KMS-11 (cell line): ENCODE measurements at regions not wholly inside any gene's neighbourhood (a gene's known extent, or its start where the extent isn't known, plus 50 kb on each side); places are given as distances from the start of the nearest gene placed in this dataset.

ENCODE experiments used
- H2AFZ ChIP-seq: fragments of 200-600 bp; sonication (generic); 2 replicates; pipeline ENCODE4 v1.6.1; 2016; ENCODE audit warnings: antibody characterized with exemption, mixed run types, low read depth
- H3K27ac ChIP-seq: fragments of 200-600 bp; sonication (generic); 2 replicates; pipeline ENCODE4 v1.6.1; 2016; ENCODE audit warnings: mild to moderate bottlenecking, mixed run types
- H3K27me3 ChIP-seq: fragments of 200-600 bp; sonication (generic); 2 replicates; pipeline ENCODE4 v1.6.1; 2017; ENCODE audit warnings: mild to moderate bottlenecking, low read depth, mixed run types, moderate library complexity; ENCODE audit not compliant: insufficient read depth
- H3K36me3 ChIP-seq: fragments of 200-600 bp; sonication (generic); 2 replicates; pipeline ENCODE4 v1.6.1; 2017; ENCODE audit warnings: mild to moderate bottlenecking, mixed run types; ENCODE audit not compliant: insufficient read depth
- H3K4me1 ChIP-seq: fragments of 200-600 bp; sonication (generic); 2 replicates; pipeline ENCODE4 v1.6.1; 2016; ENCODE audit warnings: mild to moderate bottlenecking, low read depth, mixed run types; ENCODE audit not compliant: poor library complexity, severe bottlenecking
- H3K4me2 ChIP-seq: fragments of 200-600 bp; sonication (generic); 2 replicates; pipeline ENCODE4 v1.7.0; 2016; ENCODE audit warnings: mild to moderate bottlenecking, mixed run types
- H3K4me3 ChIP-seq: fragments of 200-600 bp; sonication (generic); IDR thresholded peaks from 2 replicates; pipeline ENCODE4 v1.6.1; 2017; ENCODE audit warnings: low read depth, low read length, mixed read lengths; ENCODE audit not compliant: insufficient read depth
- H3K79me2 ChIP-seq: fragments of 200-600 bp; sonication (generic); 2 replicates; pipeline ENCODE4 v1.6.1; 2016; ENCODE audit warnings: low read depth, mixed run types; ENCODE audit not compliant: insufficient read depth
- H3K9ac ChIP-seq: fragments of 200-600 bp; sonication (generic); 2 replicates; pipeline ENCODE4 v1.6.1; 2016; ENCODE audit warnings: mild to moderate bottlenecking, mixed run types
- H4K20me1 ChIP-seq: fragments of 200-600 bp; sonication (generic); 2 replicates; pipeline ENCODE4 v1.6.1; 2016; ENCODE audit warnings: mild to moderate bottlenecking, mixed run types; ENCODE audit not compliant: insufficient read depth
- TF ChIP-seq, protein P1 (sequence below): fragments of 200-600 bp; sonication (generic); conservative IDR thresholded peaks from 2 replicates; pipeline ENCODE4 v1.6.1; 2017; ENCODE audit warnings: low read depth, mild to moderate bottlenecking, antibody characterized with exemption, low read length, moderate library complexity, mixed read lengths

DNA sequence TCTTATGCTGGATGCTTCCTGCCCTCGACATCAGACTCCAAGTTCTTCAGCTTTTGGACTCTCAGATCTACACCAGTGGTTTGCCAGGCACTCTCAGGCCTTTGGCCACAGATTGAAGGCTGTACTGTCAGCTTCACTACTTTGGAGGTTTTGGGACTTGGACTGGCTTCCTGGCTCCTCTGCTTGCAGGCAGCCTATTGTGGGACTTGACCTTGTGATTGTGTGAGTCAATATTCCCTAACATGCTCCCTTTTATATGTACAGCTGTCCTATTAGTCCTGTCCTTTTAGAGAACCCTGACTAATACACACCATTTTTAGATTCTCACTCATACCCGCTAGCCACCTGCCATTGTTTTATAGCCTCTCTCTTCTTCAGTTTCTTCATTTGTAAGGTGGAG, 382.1 kb upstream of the TSHZ2 start:
- Histone ChIP-seq H3K4me1 (no peaks in the 10 kb centered on the region), H3K36me3 (no peaks in the 10 kb centered on the region), H2AFZ (no peak overlapping the region), H3K79me2 (no peaks in the 10 kb centered on the region), H3K27ac (no peak overlapping the region), H3K9ac (no peak overlapping the region), H3K27me3 (no peaks in the 10 kb centered on the region), H3K4me3 (no peak overlapping the region), H3K4me2 (no peak overlapping the region), H4K20me1 (no peaks in the 10 kb centered on the region)
- TF ChIP-seq, protein P1, sequence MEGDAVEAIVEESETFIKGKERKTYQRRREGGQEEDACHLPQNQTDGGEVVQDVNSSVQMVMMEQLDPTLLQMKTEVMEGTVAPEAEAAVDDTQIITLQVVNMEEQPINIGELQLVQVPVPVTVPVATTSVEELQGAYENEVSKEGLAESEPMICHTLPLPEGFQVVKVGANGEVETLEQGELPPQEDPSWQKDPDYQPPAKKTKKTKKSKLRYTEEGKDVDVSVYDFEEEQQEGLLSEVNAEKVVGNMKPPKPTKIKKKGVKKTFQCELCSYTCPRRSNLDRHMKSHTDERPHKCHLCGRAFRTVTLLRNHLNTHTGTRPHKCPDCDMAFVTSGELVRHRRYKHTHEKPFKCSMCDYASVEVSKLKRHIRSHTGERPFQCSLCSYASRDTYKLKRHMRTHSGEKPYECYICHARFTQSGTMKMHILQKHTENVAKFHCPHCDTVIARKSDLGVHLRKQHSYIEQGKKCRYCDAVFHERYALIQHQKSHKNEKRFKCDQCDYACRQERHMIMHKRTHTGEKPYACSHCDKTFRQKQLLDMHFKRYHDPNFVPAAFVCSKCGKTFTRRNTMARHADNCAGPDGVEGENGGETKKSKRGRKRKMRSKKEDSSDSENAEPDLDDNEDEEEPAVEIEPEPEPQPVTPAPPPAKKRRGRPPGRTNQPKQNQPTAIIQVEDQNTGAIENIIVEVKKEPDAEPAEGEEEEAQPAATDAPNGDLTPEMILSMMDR, result no peak

DNA sequence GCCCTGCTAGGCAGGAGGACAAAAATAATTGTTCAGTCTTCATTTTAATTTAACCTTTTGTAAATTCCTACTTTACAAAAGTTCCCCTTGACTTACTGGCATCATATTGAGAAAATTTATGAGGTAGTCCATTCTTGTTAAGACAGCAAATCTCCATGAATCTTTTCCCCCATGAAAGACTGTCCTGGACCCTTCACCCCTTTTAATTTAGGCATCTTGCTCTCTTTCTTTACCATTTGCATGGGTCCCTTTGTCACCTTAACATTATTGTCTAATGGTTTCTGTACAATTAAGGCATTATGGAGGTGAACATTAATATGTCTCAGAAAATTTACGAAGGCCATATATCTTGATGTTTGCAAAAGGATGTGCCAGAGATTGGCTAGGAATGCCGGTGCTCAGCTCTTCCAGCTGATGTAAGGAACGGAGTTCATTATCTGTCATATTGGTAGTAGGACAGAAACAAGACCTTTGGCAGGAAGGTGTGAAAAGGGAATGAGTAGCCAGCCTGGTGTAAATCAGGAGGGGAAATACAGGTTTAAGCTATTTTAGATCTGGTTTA, 382.8 kb upstream of the TSHZ2 start:
- TF ChIP-seq, protein P1, result no peak
- Histone ChIP-seq H3K79me2 (no peaks in the 10 kb centered on the region), H3K4me3 (no peak overlapping the region)

DNA sequence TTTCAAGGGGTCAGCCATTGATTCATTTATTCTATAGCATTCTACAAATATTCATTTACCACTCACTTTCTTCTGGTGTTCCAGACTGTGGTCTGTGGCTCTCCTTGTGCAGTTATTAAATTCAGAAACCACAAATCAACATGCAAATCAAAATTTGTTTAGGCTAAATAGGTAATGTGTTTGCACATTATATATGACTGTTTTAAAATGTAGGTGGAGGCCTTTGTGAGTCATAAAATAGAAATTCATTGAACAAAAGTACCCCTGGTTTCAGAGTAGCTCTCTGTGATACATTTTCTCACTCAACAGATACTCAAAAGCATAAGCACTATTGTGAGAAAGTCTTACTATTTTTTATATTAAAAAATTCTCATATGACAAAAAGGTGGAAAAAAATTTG, 385.5 kb upstream of the TSHZ2 start:
- Histone ChIP-seq H4K20me1 (no peaks in the 10 kb centered on the region), H3K27ac (no peak overlapping the region), H3K9ac (no peak overlapping the region), H3K4me2 (no peak overlapping the region), H3K4me1 (no peaks in the 10 kb centered on the region), H3K36me3 (no peaks in the 10 kb centered on the region), H3K79me2 (no peaks in the 10 kb centered on the region), H3K4me3 (no peak overlapping the region), H2AFZ (no peak overlapping the region), H3K27me3 (no peaks in the 10 kb centered on the region)
- TF ChIP-seq, protein P1, result no peak

More for the DNA sequence above, 382.8 kb upstream of the TSHZ2 start:
- Histone ChIP-seq H2AFZ (no peak overlapping the region), H3K36me3 (no peaks in the 10 kb centered on the region), H3K27ac (no peak overlapping the region), H3K4me1 (no peaks in the 10 kb centered on the region), H3K9ac (no peak overlapping the region), H3K27me3 (no peaks in the 10 kb centered on the region), H3K4me2 (no peak overlapping the region), H4K20me1 (no peaks in the 10 kb centered on the region)

DNA sequence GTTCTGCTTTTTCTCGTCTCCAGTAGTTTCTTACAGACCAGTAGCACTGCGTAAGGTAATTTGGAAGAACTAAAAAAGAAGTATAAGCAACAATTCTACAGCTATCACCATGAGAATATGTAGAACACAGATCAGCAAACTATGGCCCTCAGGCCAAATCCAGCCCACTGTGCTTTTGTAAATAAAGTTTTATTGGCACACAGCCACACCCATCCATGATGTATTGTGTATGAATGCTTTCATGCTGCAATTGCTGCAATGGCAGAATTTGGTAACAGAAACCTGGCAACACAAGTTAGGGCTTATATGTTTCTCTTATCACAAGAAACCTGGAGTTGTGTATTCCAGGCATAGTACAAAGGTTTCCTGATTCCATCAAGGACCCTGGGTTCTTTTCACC, 386.8 kb upstream of the TSHZ2 start:
- no peak overlapping the region for H3K27ac ChIP-seq
- H3K79me2 ChIP-seq, result no peaks in the 10 kb centered on the region
- TF ChIP-seq, protein P1, result no peak
- no peak overlapping the region for H3K4me3 ChIP-seq
- no peak overlapping the region for H2AFZ ChIP-seq
- H3K27me3 ChIP-seq, result no peaks in the 10 kb centered on the region
- no peak overlapping the region for H3K4me2 ChIP-seq
- H3K4me1 ChIP-seq, result no peaks in the 10 kb centered on the region
- no peak overlapping the region for H3K9ac ChIP-seq
- no peaks in the 10 kb centered on the region for H3K36me3 ChIP-seq
- H4K20me1 ChIP-seq, result no peaks in the 10 kb centered on the region
